Keratinocyte (primary cell): ENCODE measurements at regions not wholly inside any gene's neighbourhood (a gene's known extent, or its start where the extent isn't known, plus 50 kb on each side); places are given as distances from the start of the nearest gene placed in this dataset.

Source experiments
- DNase-seq: peaks from one replicate; pipeline ENCODE4 v3.0.0-alpha.2; 2011; ENCODE audit warnings: low read depth, missing footprints, low spot score
- FAIRE-seq: peaks from 2 replicates; lab custom pipeline; 2011; peaks lifted over from hg19 to GRCh38; lab: Jason Lieb, UNC
- H2AFZ ChIP-seq: 2 replicates; pipeline ENCODE4 v1.6.0; 2012; ENCODE audit warnings: low read length, control low read depth, inconsistent platforms; ENCODE audit not compliant: control insufficient read depth
- H3K27ac ChIP-seq: 2 replicates; pipeline ENCODE4 v1.5.1; 2011; ENCODE audit warnings: low read length; ENCODE audit not compliant: control insufficient read depth, insufficient read depth
- H3K27me3 ChIP-seq: 3 replicates; pipeline ENCODE4 v1.6.0; 2011; ENCODE audit warnings: low read length; ENCODE audit not compliant: control insufficient read depth, insufficient read depth; ENCODE audit errors: extremely low read depth
- H3K36me3 ChIP-seq, 2 experiments: 2 replicates in 1 of 2; 3 replicates in 1 of 2; pipeline ENCODE4 v1.5.1; 2011; ENCODE audit warnings: low read length in 2 of 2, mild to moderate bottlenecking in 1 of 2; ENCODE audit not compliant: control insufficient read depth in 2 of 2, insufficient read depth in 2 of 2; ENCODE audit errors: extremely low read depth in 1 of 2
- H3K4me1 ChIP-seq: 3 replicates; pipeline ENCODE4 v1.5.1; 2011; ENCODE audit warnings: low read length; ENCODE audit not compliant: control insufficient read depth, insufficient read depth; ENCODE audit errors: extremely low read depth
- H3K4me2 ChIP-seq: 3 replicates; pipeline ENCODE4 v1.6.0; 2011; ENCODE audit warnings: low read depth, low read length; ENCODE audit not compliant: control insufficient read depth, insufficient read depth; ENCODE audit errors: extremely low read depth
- H3K4me3 ChIP-seq, 3 experiments: fragments of 200-600 bp in 1 of 3; sonication (generic) in 1 of 3; 2 replicates in 2 of 3; 3 replicates in 1 of 3; pipeline ENCODE4 v1.5.1; 2011 to 2016; ENCODE audit warnings: low read length in 3 of 3, mild to moderate bottlenecking in 3 of 3, control low read depth in 2 of 3, inconsistent platforms in 1 of 3, low read depth in 1 of 3, mixed read lengths in 1 of 3, mixed run types in 1 of 3, moderate library complexity in 1 of 3; ENCODE audit not compliant: control insufficient read depth in 2 of 3, insufficient read depth in 2 of 3; ENCODE audit errors: extremely low read depth in 1 of 3
- H3K79me2 ChIP-seq: 2 replicates; pipeline ENCODE4 v1.6.0; 2012; ENCODE audit warnings: low read length; ENCODE audit not compliant: control insufficient read depth, insufficient read depth
- H3K9ac ChIP-seq: 3 replicates; pipeline ENCODE4 v1.6.0; 2011; ENCODE audit warnings: low read length; ENCODE audit not compliant: control insufficient read depth, insufficient read depth; ENCODE audit errors: extremely low read depth
- H3K9me1 ChIP-seq: 3 replicates; pipeline ENCODE4 v1.6.0; 2011; ENCODE audit warnings: low read length; ENCODE audit not compliant: control insufficient read depth, insufficient read depth; ENCODE audit errors: extremely low read depth
- H3K9me3 ChIP-seq: 2 replicates; pipeline ENCODE4 v1.5.1; 2012; ENCODE audit warnings: low read depth, low read length; ENCODE audit not compliant: control insufficient read depth
- H4K20me1 ChIP-seq: 3 replicates; pipeline ENCODE4 v1.6.0; 2011; ENCODE audit warnings: low read length; ENCODE audit not compliant: control insufficient read depth, insufficient read depth; ENCODE audit errors: extremely low read depth
- EZH2 ChIP-seq: IDR thresholded peaks from one replicate; pipeline ENCODE4 v1.6.1; 2012; ENCODE audit warnings: inconsistent platforms, mild to moderate bottlenecking, low read length, moderate library complexity
- dilution Hi-C: fragments of 300-500 bp; cut with MboI; formaldehyde crosslinking; loops from one replicate; pipeline ENCODE4 v1.7.0; 2020; ENCODE audit warnings: low sequenced_read_pairs; ENCODE audit not compliant: extremely low pct_ligation_motif_present
- TF ChIP-seq, protein P1 (sequence below), 3 experiments: IDR thresholded peaks in 1 of 3; conservative IDR thresholded peaks in 1 of 3; optimal IDR thresholded peaks in 1 of 3; 2 replicates in 2 of 3; 3 replicates in 1 of 3; pipeline versions ENCODE3 to v1.5.1; 2011; ENCODE audit warnings: low read length in 3 of 3, mild to moderate bottlenecking in 3 of 3, moderate library complexity in 2 of 3, control low read depth in 1 of 3, inconsistent platforms in 1 of 3; ENCODE audit not compliant: insufficient read depth in 2 of 3; ENCODE audit errors: extremely low read depth in 1 of 3

- no peaks in the 10 kb centered on the region for H3K9me3 ChIP-seq
- no peak overlapping the region for H3K4me3 ChIP-seq
- H4K20me1 ChIP-seq, result no peaks in the 10 kb centered on the region
- H3K36me3 ChIP-seq, result no peaks in the 10 kb centered on the region
- TF ChIP-seq EZH2, result no peak
- TF ChIP-seq, protein P1, sequence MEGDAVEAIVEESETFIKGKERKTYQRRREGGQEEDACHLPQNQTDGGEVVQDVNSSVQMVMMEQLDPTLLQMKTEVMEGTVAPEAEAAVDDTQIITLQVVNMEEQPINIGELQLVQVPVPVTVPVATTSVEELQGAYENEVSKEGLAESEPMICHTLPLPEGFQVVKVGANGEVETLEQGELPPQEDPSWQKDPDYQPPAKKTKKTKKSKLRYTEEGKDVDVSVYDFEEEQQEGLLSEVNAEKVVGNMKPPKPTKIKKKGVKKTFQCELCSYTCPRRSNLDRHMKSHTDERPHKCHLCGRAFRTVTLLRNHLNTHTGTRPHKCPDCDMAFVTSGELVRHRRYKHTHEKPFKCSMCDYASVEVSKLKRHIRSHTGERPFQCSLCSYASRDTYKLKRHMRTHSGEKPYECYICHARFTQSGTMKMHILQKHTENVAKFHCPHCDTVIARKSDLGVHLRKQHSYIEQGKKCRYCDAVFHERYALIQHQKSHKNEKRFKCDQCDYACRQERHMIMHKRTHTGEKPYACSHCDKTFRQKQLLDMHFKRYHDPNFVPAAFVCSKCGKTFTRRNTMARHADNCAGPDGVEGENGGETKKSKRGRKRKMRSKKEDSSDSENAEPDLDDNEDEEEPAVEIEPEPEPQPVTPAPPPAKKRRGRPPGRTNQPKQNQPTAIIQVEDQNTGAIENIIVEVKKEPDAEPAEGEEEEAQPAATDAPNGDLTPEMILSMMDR (optimal IDR thresholded peaks at IDR 0.05 in 1 of 3, IDR thresholded peaks at IDR 0.05 in 1 of 3, conservative IDR thresholded peaks at IDR 0.05 in 1 of 3; ENCODE audit: extremely low read depth in 1 of 3, insufficient read depth in 2 of 3, low read length in 3 of 3), result no peak
- no peak for DNase-seq
- H3K79me2 ChIP-seq, result no peaks in the 10 kb centered on the region
- no peak overlapping the region for H2AFZ ChIP-seq
- H3K27me3 ChIP-seq, result no peaks in the 10 kb centered on the region
- H3K9ac ChIP-seq, result no peak overlapping the region
- no peak overlapping the region for H3K4me2 ChIP-seq
- H3K4me1 ChIP-seq, result no peaks in the 10 kb centered on the region
- no peaks in the 10 kb centered on the region for H3K9me1 ChIP-seq
- FAIRE-seq, result no peak
- no peak overlapping the region for H3K27ac ChIP-seq
- dilution Hi-C loops, result no loop called here
Observed at GRCh38 chr2:7951001-7951400, 730.9 kb upstream of the ID2 start.

DNA sequence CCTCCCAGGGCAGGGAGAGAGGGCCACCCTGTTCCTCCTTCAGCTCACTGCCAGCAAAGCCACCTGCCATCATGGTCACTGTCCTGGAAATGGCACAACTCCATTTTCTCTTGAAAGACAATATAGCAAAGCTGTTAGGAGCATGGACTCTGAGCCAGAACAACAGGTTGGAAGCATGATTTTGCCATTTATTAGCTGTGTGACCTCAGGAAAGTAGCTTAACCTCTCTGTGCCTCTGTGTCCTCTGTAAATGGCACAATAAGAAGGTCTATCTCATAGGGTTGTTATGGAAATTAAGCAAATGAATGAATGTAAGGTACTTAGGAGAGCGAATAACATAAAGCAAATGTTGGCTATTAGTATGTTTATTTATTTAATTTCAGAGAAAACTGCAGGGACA is 730.4 kb upstream of the ID2 start:
- H3K27me3 ChIP-seq, result no peaks in the 10 kb centered on the region
- no peak overlapping the region for H2AFZ ChIP-seq
- no peaks in the 10 kb centered on the region for H3K4me1 ChIP-seq
- TF ChIP-seq EZH2, result no peak
- TF ChIP-seq, protein P1 (optimal IDR thresholded peaks at IDR 0.05 in 1 of 3, IDR thresholded peaks at IDR 0.05 in 1 of 3, conservative IDR thresholded peaks at IDR 0.05 in 1 of 3; ENCODE audit: extremely low read depth in 1 of 3, insufficient read depth in 2 of 3, low read length in 3 of 3), result no peak
- no peaks in the 10 kb centered on the region for H4K20me1 ChIP-seq
- H3K9me3 ChIP-seq, result no peaks in the 10 kb centered on the region
- no peaks in the 10 kb centered on the region for H3K36me3 ChIP-seq
- H3K79me2 ChIP-seq, result no peaks in the 10 kb centered on the region
- no peak overlapping the region for H3K27ac ChIP-seq
- H3K4me3 ChIP-seq, result no peak overlapping the region
- DNase-seq, result no peak
- dilution Hi-C loops, result no loop called here
- FAIRE-seq, result no peak
- H3K9ac ChIP-seq, result no peak overlapping the region
- H3K9me1 ChIP-seq, result no peaks in the 10 kb centered on the region
- H3K4me2 ChIP-seq, result no peak overlapping the region
